ENCODE measurements at regions not wholly inside any gene's neighbourhood (a gene's known extent, or its start where the extent isn't known, plus 50 kb on each side); places are given as distances from the start of the nearest gene placed in this dataset.

DNA sequence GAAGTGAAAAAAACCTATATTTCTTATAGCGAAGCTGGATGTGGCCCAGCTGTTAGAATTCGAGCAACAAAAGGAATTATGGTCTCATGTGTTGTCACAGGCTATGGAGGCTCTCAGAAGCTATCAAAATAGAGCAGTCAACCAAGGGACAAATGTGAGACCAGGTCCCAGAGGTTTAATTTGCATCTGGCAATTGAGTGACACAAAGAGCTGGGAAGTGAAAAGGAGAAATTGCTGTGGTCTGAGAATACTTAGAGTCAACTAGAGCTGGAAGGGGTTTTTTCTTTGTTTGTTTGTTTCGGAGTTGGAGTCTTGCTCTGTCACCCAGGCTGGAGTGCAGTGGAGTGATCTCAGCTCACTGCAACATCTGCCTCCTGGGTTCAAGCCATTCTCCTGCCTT lies 61.3 kb upstream of the SMAD3 start:
- no peak for DNase-seq (ENCODE audit: low spot score)

DNA sequence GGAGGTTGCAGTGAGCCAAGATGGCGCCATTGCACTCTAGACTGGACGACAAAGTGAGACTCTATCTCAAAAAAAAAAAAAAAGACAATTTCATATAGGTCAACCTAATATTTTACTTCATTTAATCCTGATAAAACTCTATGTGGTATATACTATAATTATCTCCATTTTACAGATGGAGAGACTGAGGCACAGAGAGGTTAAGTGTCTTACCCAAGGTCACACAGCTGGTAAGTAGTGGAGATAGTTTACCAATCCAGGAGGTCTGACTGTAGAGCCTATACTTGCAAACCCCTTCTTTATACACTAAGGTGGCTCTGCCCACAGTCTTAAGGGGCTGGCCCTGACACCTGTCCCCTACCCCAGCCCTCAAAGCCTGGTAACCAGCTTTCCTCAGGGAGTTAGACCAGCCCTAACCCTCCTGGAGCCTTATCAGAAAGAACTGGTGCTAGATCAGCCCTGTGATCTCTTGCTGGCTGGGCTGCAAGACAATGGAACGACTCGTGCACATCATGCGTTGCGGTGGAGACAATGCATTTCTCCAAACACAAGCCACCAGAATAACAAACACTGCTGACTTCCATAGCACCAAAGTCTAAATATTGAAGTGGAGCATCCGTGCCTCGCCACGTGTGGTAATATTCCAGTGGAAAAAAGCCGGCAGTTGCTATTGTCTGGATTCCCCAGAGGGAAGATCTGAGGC lies 60.0 kb upstream of the SMAD3 start:
- no peak for DNase-seq (ENCODE audit: low spot score)

DNA sequence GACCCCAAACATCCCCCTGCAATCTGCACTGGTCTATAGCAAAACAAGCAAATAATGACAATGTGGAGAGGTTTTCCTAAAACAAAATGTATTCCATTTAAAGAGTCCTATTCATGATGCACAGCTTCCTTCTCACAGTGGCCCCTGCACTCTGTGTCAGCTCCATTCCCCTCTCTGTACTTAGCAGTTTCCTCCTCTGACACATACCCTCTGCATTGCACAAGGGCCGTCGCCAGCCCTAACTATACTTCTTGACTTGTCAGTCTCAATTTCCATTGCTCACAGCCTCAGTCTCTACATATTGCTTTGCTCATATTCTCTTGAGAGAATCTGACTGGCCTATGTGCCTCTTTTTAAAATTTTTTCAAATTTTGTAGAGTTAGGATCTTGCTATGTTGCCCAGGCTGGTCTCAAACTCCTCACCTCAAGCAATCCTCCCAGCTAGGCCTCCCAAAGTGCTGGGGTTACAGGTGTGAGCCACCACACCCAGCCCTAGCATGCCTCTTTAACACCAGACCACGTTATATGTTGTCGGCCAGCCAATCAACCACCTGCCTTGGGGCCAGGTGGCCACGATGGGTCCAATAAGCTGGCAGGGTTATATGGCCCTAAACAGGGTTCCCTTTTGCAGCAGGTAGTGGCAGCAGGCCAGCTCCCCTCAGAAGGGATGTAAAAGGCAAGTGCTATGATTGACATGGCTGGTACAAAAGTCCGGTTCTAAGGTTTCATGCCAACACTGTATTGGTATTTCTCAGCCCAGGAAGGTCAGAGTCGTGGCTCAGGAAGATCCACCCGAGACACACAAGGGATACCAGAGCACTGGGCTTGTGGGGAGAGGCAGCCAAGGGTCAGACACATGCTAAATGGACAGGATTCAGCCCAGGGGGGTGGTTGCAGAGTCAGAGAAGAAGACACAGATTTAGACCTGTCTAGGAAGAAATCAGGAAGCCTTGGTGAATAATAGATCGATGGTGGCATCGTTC lies 59.0 kb upstream of the SMAD3 start:
- DNase-seq (ENCODE audit: low spot score), result no peak

DNA sequence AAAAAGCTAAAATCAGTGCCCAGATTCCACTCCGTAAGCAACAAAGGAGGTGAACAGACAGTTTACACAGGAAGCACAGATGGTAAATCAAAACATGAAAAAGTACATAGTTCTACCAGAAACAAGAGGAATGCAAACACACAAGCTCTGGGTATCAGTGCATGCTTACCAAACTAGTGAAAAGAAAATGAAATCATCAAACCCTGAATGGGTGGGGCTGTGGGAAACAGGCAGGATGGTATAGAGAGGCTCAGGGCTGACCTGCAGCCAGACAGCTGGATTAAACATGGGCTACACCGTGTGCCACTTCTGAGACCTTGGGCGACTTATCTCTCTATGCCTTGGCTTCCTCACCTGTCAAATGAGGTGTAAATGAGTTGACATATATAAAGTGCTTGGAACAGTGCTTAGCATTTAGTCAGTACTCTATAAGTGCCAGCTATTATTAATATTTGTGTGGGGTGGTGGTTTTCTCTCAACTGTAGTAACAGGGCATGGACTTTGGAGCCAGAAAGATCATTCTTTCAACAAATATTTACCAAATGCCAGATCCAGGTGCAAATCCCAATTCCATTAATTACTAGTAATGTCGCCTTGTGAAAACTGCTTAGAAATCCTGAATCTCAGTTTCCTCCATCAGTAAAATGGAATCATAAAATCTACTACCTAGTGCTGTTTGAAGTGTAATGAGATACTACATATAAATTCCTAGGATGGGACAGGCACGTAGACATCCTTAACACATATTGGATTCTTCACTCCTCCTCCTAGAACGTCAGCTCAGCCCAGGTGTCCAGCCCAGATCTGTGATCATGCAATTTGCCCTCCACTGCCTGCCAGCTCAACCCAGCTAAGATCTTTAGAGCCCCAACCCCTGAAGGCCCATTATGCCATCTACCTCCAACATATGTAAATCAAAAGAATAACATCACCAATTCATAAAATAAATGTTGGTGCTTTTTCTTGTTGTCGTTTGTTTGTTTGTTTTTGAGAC lies 55.5 kb upstream of the SMAD3 start:
- DNase-seq (ENCODE audit: low spot score), result no peak

DNA sequence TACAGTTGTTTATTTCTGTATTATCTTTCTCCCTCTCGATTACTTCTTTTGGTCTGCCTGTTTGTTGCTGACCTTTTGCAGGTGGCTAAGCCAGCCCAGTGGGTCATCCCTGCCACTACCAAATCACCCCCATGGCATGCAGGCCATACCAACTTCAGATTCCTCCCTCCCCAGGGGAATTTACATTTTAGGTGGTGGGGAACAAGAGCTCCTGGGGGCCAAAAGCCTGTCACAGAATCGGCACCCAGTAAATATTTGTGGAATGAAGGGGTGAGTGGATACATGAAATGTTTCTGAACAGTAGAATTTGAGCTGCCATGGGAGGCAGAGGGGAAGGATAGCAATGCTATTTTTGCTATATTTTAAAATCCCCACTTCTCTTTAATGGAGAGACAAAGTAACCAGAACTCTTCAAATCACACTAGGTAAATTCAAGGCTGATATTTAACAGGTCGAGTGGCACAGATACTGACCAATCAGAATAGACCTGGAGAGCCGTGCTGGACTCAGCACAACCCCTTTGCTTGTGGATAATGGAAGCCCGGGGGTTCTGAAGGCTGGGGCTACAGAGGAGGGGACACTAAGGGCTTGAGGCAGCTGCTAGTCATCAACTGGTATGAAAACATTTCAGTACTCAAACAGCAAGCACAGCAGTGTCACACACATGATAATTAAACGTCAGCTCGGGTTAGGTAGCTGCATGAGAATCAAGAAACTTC lies 54.3 kb upstream of the SMAD3 start:
- no peak for DNase-seq (ENCODE audit: low spot score)

GRCh38 chr15:67011617-67012005 lies 53.8 kb upstream of the SMAD3 start:
- DNase-seq (ENCODE audit: low spot score), result no peak

DNA sequence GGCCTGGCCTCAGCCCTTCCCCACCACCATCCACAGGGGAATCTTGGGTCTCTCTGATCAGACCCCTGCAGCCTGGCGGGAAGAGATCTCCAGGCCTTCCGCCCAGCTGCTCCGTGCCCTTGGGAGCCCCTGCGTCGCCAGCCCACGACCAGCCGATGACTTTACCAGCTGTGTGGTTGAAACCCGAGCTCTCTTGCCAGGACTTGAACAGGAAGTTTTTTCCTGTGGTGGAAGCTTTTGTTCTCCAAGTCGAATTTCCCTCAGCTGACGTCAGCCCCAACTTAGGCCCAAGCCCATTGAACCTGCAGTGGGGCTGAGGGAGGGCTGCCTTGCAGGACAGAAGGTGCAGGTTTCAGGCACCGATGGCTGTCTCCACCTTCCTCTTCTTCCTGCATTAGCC lies 51.7 kb upstream of the SMAD3 start:
- no peak for DNase-seq (ENCODE audit: low spot score)
